T-helper 1 cell treated with Interleukin-12 subunit alpha and Interleukin-12 subunit beta and Interleukin-4 antibody, amounts not matched to agents 30 μg/mL and 1 μg/mL, for 36 hours (primary cell): ENCODE measurements at regions not wholly inside any gene's neighbourhood (a gene's known extent, or its start where the extent isn't known, plus 50 kb on each side); places are given as distances from the start of the nearest gene placed in this dataset.

Experiments
- H3K27ac Mint-ChIP-seq: one replicate; pipeline ENCODE4 v1.8.0; 2021; ENCODE audit warnings: mild to moderate bottlenecking, mixed read lengths
- H3K27me3 Mint-ChIP-seq: one replicate; pipeline ENCODE4 v1.8.0; 2021; ENCODE audit warnings: low read depth, mixed read lengths
- H3K36me3 Mint-ChIP-seq: one replicate; pipeline ENCODE4 v1.8.0; 2021; ENCODE audit warnings: low read depth, mixed read lengths
- H3K4me1 Mint-ChIP-seq: one replicate; pipeline ENCODE4 v1.8.0; 2021; ENCODE audit warnings: low read depth, mixed read lengths
- H3K4me3 Mint-ChIP-seq: one replicate; pipeline ENCODE4 v1.8.0; 2021; ENCODE audit warnings: mild to moderate bottlenecking, moderate library complexity, mixed read lengths
- H3K9me3 Mint-ChIP-seq: one replicate; pipeline ENCODE4 v1.8.0; 2021; ENCODE audit warnings: mixed read lengths

DNA sequence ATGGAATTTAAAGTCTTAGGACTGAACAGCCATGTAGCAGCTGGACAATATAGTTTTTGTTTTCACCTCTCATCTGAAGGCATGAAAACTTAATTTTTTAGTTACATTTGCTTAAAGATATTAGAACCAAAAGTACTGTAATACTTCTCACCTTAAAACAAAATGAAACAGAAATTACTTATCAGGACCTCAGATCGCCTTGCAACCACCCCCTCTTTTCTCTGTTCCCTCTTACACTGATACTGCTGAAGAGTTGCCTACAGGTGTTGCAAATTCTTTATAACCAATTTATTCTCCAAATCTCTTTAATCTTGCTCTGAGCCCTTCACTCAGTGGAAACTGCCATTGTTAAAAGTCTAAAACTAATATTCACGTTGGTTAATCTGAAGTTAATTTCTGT is 145.0 kb downstream of the SPCS3 start:
- Mint-ChIP-seq H3K27ac (no peak overlapping the region), H3K4me1 (no peaks in the 10 kb centered on the region), H3K36me3 (no peaks in the 10 kb centered on the region), H3K9me3 (no peaks in the 10 kb centered on the region), H3K27me3 (no peaks in the 10 kb centered on the region), H3K4me3 (no peak overlapping the region)

- no peaks in the 10 kb centered on the region for H3K27me3 Mint-ChIP-seq
- no peaks in the 10 kb centered on the region for H3K9me3 Mint-ChIP-seq
- H3K4me3 Mint-ChIP-seq = no peak overlapping the region
- no peaks in the 10 kb centered on the region for H3K36me3 Mint-ChIP-seq
- no peaks in the 10 kb centered on the region for H3K4me1 Mint-ChIP-seq
- no peak overlapping the region for H3K27ac Mint-ChIP-seq
Observed at GRCh38 chr4:176467001-176467400, 147.2 kb downstream of the SPCS3 start.

DNA sequence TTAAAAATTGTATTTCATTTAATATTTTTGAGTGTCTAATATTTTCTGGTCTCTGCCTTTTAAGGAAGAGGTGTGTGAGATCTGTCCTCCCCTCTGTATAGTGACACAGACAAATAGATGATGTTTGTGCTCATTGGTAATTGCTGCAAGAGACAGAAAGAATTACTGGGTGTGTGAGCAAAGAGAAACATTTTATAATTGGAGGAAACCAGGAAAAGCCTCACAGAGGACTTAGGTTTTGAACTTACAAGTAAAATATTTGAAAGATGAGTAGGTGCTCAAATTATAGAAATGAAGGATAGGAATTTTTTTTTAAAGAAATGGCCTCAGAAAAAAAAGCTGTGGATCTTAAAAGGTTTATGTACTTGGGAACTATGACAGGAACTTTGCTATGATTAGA is 149.8 kb downstream of the SPCS3 start:
- no peak overlapping the region for H3K27ac Mint-ChIP-seq
- no peaks in the 10 kb centered on the region for H3K4me1 Mint-ChIP-seq
- no peak overlapping the region for H3K4me3 Mint-ChIP-seq
- no peaks in the 10 kb centered on the region for H3K36me3 Mint-ChIP-seq
- no peaks in the 10 kb centered on the region for H3K27me3 Mint-ChIP-seq
- H3K9me3 Mint-ChIP-seq = no peaks in the 10 kb centered on the region

- Mint-ChIP-seq H3K9me3 (no peaks in the 10 kb centered on the region), H3K4me3 (no peak overlapping the region), H3K4me1 (no peaks in the 10 kb centered on the region), H3K36me3 (no peaks in the 10 kb centered on the region), H3K27me3 (no peaks in the 10 kb centered on the region), H3K27ac (no peak overlapping the region)
Observed at GRCh38 chr4:176470671-176471070, 150.9 kb downstream of the SPCS3 start.

GRCh38 chr4:176475067-176475466 is 155.3 kb downstream of the SPCS3 start:
- no peak overlapping the region for H3K27ac Mint-ChIP-seq
- no peak overlapping the region for H3K4me3 Mint-ChIP-seq
- peaks cover 12% of the 10 kb centered on the region for H3K9me3 Mint-ChIP-seq
- no peaks in the 10 kb centered on the region for H3K4me1 Mint-ChIP-seq
- no peaks in the 10 kb centered on the region for H3K27me3 Mint-ChIP-seq
- H3K36me3 Mint-ChIP-seq = no peaks in the 10 kb centered on the region

DNA sequence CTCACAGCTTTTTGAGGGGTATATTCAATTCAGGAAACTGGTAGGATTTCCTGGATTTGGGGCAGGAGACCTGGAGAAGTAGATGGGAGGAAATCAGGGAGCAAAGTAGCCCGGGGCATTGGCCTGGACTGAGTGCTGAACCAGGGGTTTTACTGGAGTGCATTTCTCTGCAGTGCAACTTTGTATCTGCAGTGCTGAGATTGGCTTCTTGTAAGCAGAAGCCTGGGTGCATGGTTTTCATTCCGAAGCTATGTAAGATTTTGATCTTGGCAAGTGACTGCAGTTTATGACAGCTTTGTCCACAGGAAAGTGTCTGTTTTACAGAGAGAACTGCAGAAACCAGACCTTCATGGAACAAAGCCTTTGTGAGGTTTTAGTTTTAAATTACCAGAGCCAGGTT is 158.3 kb downstream of the SPCS3 start:
- peaks cover 12% of the 10 kb centered on the region for H3K9me3 Mint-ChIP-seq
- H3K36me3 Mint-ChIP-seq = no peaks in the 10 kb centered on the region
- H3K4me1 Mint-ChIP-seq = no peaks in the 10 kb centered on the region
- H3K4me3 Mint-ChIP-seq = no peak overlapping the region
- no peaks in the 10 kb centered on the region for H3K27me3 Mint-ChIP-seq
- no peak overlapping the region for H3K27ac Mint-ChIP-seq

GRCh38 chr4:176479767-176480166 is 160.0 kb downstream of the SPCS3 start:
- no peak overlapping the region for H3K27ac Mint-ChIP-seq
- H3K4me1 Mint-ChIP-seq = no peaks in the 10 kb centered on the region
- H3K4me3 Mint-ChIP-seq = no peak overlapping the region
- H3K36me3 Mint-ChIP-seq = no peaks in the 10 kb centered on the region
- H3K27me3 Mint-ChIP-seq = no peaks in the 10 kb centered on the region
- peaks cover 12% of the 10 kb centered on the region for H3K9me3 Mint-ChIP-seq

DNA sequence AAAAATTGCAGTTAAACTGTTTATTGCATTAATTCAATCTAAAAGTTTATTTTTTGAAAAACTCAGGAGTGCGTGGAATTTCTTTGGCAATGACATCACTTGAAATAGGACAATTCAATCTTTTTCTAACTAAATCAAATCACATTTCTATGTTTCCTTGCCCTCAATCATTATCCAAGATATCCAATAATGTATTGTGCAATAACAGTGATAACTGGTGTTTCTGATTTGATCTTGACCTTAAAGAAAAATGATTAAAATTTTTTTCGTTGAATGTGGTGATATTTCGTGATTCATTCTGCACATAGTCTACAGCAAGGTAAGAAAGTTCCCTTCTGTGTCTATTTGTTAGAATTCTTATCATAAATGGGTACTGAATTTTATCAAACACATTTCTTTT is 163.2 kb downstream of the SPCS3 start:
- H3K27me3 Mint-ChIP-seq = no peaks in the 10 kb centered on the region
- H3K4me3 Mint-ChIP-seq = no peak overlapping the region
- H3K4me1 Mint-ChIP-seq = no peaks in the 10 kb centered on the region
- no peak overlapping the region for H3K27ac Mint-ChIP-seq
- no peaks in the 10 kb centered on the region for H3K36me3 Mint-ChIP-seq
- no peaks in the 10 kb centered on the region for H3K9me3 Mint-ChIP-seq

GRCh38 chr4:176484301-176484984 is 164.7 kb downstream of the SPCS3 start:
- no peaks in the 10 kb centered on the region for H3K36me3 Mint-ChIP-seq
- H3K4me3 Mint-ChIP-seq = no peak overlapping the region
- H3K27me3 Mint-ChIP-seq = no peaks in the 10 kb centered on the region
- no peaks in the 10 kb centered on the region for H3K4me1 Mint-ChIP-seq
- H3K27ac Mint-ChIP-seq = no peak overlapping the region
- H3K9me3 Mint-ChIP-seq = no peaks in the 10 kb centered on the region

- no peaks in the 10 kb centered on the region for H3K27me3 Mint-ChIP-seq
- H3K36me3 Mint-ChIP-seq = no peaks in the 10 kb centered on the region
- no peak overlapping the region for H3K27ac Mint-ChIP-seq
- H3K4me3 Mint-ChIP-seq = no peak overlapping the region
- H3K4me1 Mint-ChIP-seq = peaks cover 7% of the 10 kb centered on the region
- H3K9me3 Mint-ChIP-seq = no peaks in the 10 kb centered on the region
Observed at GRCh38 chr4:176489001-176489400, 169.2 kb downstream of the SPCS3 start.

DNA sequence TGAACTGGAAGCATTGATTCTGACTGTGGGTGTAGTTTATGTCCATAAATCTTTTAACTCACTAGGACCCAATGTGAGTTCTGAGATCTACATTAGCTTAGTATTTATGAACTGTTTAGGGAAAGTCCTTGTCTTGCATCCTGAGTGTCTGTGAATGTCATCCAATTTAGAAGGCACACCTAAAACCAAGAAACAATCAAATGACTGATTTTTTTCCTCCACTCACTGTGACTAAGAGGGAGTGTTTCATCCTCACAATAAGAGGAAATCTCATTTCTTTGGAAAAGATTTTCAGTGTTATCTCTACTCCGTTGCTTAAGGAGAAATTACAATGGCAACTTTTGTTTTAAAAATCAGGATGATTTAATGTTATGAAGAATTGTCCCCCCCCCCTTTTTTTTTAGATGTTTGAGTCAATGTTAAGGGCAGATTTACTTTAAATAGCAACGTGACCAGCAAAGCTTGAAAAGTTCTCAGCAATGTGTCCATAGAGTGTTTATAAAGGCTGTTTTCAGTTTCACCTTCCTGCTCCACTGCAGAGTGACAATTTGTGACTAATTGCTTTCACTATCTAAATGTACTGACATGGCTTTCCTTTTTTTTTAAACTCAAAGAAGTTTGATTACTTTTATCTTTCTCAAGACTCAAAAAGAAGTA is 173.0 kb downstream of the SPCS3 start:
- H3K4me1 Mint-ChIP-seq = peaks cover 7% of the 10 kb centered on the region
- H3K9me3 Mint-ChIP-seq = no peaks in the 10 kb centered on the region
- H3K27me3 Mint-ChIP-seq = no peaks in the 10 kb centered on the region
- H3K36me3 Mint-ChIP-seq = no peaks in the 10 kb centered on the region
- peak overlapping the region; percentile 6 for H3K27ac Mint-ChIP-seq
- peak overlapping the region; percentile 65 for H3K4me3 Mint-ChIP-seq

DNA sequence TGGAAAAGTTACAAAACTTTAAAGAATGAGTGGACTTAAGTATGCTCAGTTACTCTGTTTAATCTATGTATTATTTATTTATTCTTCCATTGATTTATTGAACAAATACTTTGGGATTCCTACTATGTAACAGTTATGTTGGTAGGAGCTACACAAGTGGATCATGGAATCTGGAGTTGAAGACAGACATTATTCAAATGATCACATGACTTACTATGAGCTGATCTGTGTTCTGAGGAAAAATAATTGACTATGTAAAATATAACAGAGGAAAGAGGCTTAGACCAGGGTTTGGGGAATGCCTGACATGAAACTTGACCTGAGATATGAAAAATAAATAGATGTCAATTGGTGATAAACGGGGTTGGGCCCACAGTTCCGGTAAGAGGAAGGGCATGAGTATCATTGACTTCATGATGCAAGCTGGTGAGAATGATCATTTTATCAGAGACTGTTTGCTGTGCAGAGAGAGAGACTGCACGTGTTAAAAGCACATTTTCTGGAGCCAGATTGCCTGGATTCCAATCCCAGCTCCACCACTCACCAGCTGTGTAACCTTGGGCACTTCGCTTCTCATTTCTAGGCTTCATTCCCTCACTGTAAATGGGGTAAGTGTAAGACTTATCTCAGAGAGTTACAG is 179.0 kb downstream of the SPCS3 start:
- H3K27ac Mint-ChIP-seq = no peak overlapping the region
- H3K9me3 Mint-ChIP-seq = no peaks in the 10 kb centered on the region
- no peaks in the 10 kb centered on the region for H3K27me3 Mint-ChIP-seq
- H3K4me1 Mint-ChIP-seq = no peaks in the 10 kb centered on the region
- H3K4me3 Mint-ChIP-seq = no peak overlapping the region
- H3K36me3 Mint-ChIP-seq = no peaks in the 10 kb centered on the region

DNA sequence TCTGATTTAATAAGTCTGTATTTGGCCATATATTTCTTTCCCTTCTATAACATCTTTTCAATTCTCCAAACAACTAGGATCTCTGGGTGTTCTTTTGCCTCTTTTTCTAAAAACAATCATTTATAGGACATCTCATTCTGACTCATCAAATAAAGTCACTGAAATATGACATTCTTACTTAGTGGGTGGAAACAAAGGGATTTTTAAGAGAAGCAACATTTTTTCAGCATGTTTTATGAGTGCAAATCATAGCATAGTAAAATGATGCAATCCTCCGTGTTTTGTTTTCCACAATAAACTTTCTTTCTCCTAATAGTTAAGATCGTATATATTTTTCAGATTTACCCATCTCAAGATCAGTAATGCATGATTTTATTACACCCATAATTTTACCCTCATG is 179.8 kb downstream of the SPCS3 start:
- Mint-ChIP-seq H3K36me3 (no peaks in the 10 kb centered on the region), H3K27me3 (no peaks in the 10 kb centered on the region), H3K4me1 (no peaks in the 10 kb centered on the region), H3K9me3 (no peaks in the 10 kb centered on the region), H3K27ac (no peak overlapping the region), H3K4me3 (no peak overlapping the region)

DNA sequence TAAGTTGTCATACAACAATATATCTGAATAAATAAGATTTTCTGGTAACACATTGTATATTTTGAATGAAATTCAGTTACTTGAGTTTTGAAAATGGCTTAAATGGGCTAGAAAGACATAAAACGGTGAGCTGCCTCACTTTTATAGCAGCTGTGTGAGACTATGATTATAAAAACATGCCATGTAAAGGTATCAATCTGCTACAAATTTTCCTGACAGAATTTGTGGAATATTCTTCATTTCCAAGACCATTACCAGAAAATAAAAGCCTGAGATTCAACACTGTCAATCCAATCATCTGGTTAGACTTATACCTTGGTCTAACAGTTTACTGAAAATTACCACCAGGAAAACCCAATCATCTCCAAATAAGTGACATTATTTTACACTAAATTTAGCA is 181.1 kb downstream of the SPCS3 start:
- no peak overlapping the region for H3K4me3 Mint-ChIP-seq
- H3K4me1 Mint-ChIP-seq = no peaks in the 10 kb centered on the region
- no peaks in the 10 kb centered on the region for H3K36me3 Mint-ChIP-seq
- no peaks in the 10 kb centered on the region for H3K27me3 Mint-ChIP-seq
- H3K9me3 Mint-ChIP-seq = no peaks in the 10 kb centered on the region
- H3K27ac Mint-ChIP-seq = no peak overlapping the region

- Mint-ChIP-seq H3K36me3 (no peaks in the 10 kb centered on the region), H3K4me1 (no peaks in the 10 kb centered on the region), H3K27ac (no peak overlapping the region), H3K9me3 (no peaks in the 10 kb centered on the region), H3K27me3 (no peaks in the 10 kb centered on the region), H3K4me3 (no peak overlapping the region)
Observed at GRCh38 chr4:176504118-176504517, 184.4 kb downstream of the SPCS3 start.
